ENCODE measurements at regions not wholly inside any gene's neighbourhood (a gene's known extent, or its start where the extent isn't known, plus 50 kb on each side); places are given as distances from the start of the nearest gene placed in this dataset.

- Histone ChIP-seq H3K4me1 (no peaks in the 10 kb centered on the region), H3K27me3 (ENCODE audit: low read depth) (peaks cover 10% of the 10 kb centered on the region), H3K27ac (replicated peaks) (no peak overlapping the region), H3K36me3 (no peaks in the 10 kb centered on the region), H3K4me3 (no peak overlapping the region), H3K9me3 (replicated peaks) (no peaks in the 10 kb centered on the region)
- TF ChIP-seq CTCF (IDR thresholded peaks at IDR 0.05; ENCODE audit: borderline replicate concordance), result no peak
- intact Hi-C loops (cut with micrococcal nuclease), result no loop called here
- DNase-seq, result no peak
These were observed 148.0 kb upstream of the GRIA1 start for GRCh38 chr5:153342487-153342886.

- H3K9me3 ChIP-seq (replicated peaks), result no peaks in the 10 kb centered on the region
- no peaks in the 10 kb centered on the region for H3K36me3 ChIP-seq
- H3K27me3 ChIP-seq (ENCODE audit: low read depth), result peaks cover 57% of the 10 kb centered on the region
- intact Hi-C loops (cut with micrococcal nuclease), result no loop called here
- no peak for DNase-seq
- H3K4me1 ChIP-seq, result peaks cover 2% of the 10 kb centered on the region
- no peak overlapping the region for H3K4me3 ChIP-seq
- no peak for TF ChIP-seq CTCF (IDR thresholded peaks at IDR 0.05; ENCODE audit: borderline replicate concordance)
- H3K27ac ChIP-seq (replicated peaks), result no peak overlapping the region
These were observed 142.9 kb upstream of the GRIA1 start for GRCh38 chr5:153347611-153348010.

DNA sequence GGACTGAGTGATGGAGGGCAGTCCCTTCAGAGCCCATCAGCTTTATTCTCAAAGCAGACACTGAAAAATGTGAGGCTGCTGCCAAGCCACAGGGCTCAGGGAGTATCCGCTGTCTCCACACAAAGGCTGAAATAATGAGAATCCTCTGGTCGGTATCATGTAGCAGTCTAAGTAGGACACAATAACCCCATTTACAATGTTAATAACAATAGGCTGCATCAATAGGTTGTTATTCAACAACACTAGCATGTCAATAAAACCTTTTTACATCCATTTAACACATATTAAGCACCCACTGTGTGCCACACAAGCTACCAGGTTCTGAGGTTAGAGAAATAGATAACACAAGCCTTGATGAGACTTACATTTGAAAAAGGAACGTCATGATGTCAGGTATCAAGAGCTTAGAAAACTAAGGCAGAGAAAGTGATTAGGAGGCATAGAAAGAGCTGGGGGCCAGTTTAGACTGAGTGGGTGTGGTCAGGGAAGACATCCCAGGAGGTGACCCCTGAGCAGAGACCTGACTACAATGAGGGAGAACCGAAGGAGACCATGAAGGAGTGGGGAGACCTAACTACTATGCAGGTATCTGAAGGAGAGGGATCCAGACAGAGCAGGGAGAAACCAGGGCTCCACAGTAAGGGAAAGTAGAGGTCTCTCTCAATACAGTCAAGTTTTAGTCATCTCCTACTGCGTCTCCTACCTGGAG is 140.1 kb upstream of the GRIA1 start:
- TF ChIP-seq CTCF (IDR thresholded peaks at IDR 0.05; ENCODE audit: borderline replicate concordance), result no peak
- DNase-seq, result no peak
- intact Hi-C loops (cut with micrococcal nuclease), result no loop called here
- Histone ChIP-seq H3K4me1 (peaks cover 9% of the 10 kb centered on the region), H3K36me3 (no peaks in the 10 kb centered on the region), H3K27ac (replicated peaks) (no peak overlapping the region), H3K4me3 (no peak overlapping the region), H3K27me3 (ENCODE audit: low read depth) (peaks cover 71% of the 10 kb centered on the region), H3K9me3 (replicated peaks) (no peaks in the 10 kb centered on the region)

DNA sequence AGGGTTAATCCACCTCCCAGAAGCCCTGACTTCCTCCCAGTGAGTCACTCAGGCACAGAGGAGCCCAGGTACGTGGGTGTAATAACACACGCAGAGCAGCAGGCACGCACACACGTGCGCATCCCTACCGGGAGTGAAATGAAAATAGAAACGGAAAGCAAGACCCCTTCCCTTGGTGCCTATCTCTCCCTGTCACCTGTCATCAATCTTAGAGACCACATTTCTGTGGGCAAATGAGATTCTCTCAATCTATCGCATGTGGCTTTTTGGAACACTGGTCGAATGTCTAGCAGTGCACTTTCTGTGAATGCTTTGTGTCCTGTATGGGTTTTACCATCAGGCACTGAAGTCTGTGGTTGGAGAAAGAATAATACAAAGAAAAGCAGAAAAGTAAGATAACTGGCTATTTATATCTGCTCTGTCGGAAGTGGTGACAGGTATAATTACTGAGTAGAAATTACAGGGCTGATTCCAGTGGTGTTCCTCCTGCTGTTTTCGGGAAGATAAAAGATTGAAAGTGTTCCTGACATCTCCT is 137.7 kb upstream of the GRIA1 start:
- DNase-seq, result no peak
- peaks cover 9% of the 10 kb centered on the region for H3K4me1 ChIP-seq
- H3K4me3 ChIP-seq, result peak overlapping the region; percentile 21
- no peak overlapping the region for H3K27ac ChIP-seq (replicated peaks)
- no peaks in the 10 kb centered on the region for H3K36me3 ChIP-seq
- H3K9me3 ChIP-seq (replicated peaks), result no peaks in the 10 kb centered on the region
- H3K27me3 ChIP-seq (ENCODE audit: low read depth), result peaks cover 67% of the 10 kb centered on the region
- intact Hi-C loops (cut with micrococcal nuclease), result no loop called here
- no peak for TF ChIP-seq CTCF (IDR thresholded peaks at IDR 0.05; ENCODE audit: borderline replicate concordance)

DNA sequence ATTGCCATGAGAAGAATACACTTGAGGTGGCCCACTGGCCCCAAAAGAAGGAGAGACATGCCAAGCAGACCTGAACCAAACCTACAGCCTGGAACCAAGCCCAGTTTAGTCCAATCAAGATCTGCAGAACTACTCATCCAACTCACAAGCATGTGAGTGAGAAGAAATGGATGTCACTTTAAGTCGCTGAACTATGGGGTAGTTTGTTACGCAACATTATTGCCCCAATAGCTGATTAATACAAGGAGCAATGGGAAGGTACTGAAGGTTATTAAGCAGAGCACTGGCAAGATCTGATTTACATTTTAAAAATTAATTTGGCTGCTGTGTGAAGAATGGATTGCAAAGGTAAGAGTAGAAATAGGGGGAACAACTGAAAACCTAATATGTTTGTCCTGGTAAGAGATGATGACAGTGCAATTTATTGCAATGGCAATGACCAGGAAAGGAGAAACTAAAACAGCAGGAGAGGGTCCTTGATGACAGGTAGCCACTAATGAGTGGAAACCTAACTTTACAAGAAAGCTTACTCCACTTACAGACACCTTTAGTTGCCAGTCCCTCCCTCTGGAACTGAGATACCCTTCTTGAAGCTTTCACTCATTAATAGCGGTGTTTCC is 132.9 kb upstream of the GRIA1 start:
- no peaks in the 10 kb centered on the region for H3K36me3 ChIP-seq
- intact Hi-C loops (cut with micrococcal nuclease), result no loop called here
- H3K4me1 ChIP-seq, result peaks cover 7% of the 10 kb centered on the region

More for the DNA sequence above, 132.9 kb upstream of the GRIA1 start:
- Histone ChIP-seq H3K4me3 (no peak overlapping the region), H3K27me3 (ENCODE audit: low read depth) (peaks cover 20% of the 10 kb centered on the region), H3K27ac (replicated peaks) (no peak overlapping the region), H3K9me3 (replicated peaks) (no peaks in the 10 kb centered on the region)
- no peak for DNase-seq
- TF ChIP-seq CTCF (IDR thresholded peaks at IDR 0.05; ENCODE audit: borderline replicate concordance), result no peak

Measured in left ventricle myocardium inferior (tissue), 1 donor.